Right lobe of liver (tissue), 4 donors: ENCODE measurements at regions not wholly inside any gene's neighbourhood (a gene's known extent, or its start where the extent isn't known, plus 50 kb on each side); places are given as distances from the start of the nearest gene placed in this dataset.
"Not testable (repeated sequence)": the region's sequence is repeated elsewhere in the genome, so short reads cannot be mapped to it uniquely, and the experiment has no call there.

Experiments used
- CTCF ChIP-seq, 4 donors: fragments of 200-600 bp in 3 of 4; fragments of 450-650 bp in 1 of 4; IDR thresholded peaks; one replicate each; pipeline versions ENCODE4 v1.5.1 to v1.8.0; 2016 to 2022; ENCODE audit warnings: antibody characterized with exemption in 4 of 4, mild to moderate bottlenecking in 2 of 4
- POLR2A ChIP-seq: fragments of 450-650 bp; IDR thresholded peaks from one replicate; pipeline ENCODE4 v1.6.1; 2017; ENCODE audit warnings: antibody characterized with exemption, mild to moderate bottlenecking
- donor health status: DM: no; HTN: no; CAD: no.
- donor health status: DM: no; HTN: no; CAD: no.
- donor health status: DM: no; HTN: yes; CAD: no.

DNA sequence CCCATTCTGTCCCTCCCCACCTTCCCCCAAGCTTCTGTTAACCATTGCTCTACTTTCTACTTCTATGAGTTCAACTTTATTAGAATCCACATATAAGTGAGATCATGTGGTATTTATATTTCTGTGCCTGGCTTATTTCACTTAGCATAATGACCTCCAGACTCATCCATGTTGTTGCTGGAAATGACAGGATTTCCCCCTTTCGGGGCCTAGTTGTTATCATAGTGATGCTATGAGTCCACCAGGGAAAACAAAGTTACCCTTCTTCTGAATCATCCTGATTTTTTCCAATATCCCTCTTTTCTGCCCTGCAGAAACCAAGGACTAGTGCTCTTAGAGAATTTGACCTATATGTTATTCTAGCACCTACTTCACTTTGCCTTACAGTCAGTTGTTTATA lies 53.2 kb upstream of the TERB2 start:
- TF ChIP-seq POLR2A; CTCF (IDR thresholded peaks at IDR 0.05): not testable (repeated sequence)
